Aorta (tissue), 5 donors: ENCODE measurements at regions not wholly inside any gene's neighbourhood (a gene's known extent, or its start where the extent isn't known, plus 50 kb on each side); places are given as distances from the start of the nearest gene placed in this dataset.

Experiments used
- ATAC-seq: fragments of 200-7000 bp; cut with Tn5 transposase; one replicate; pipeline ENCODE4 v1.9.1; 2022; ENCODE audit warnings: moderate library complexity; ENCODE audit not compliant: low FRiP score
- DNase-seq, 2 donors: peaks; one replicate each; pipeline ENCODE4 v3.0.0-alpha.2; 2020
- H3K27ac ChIP-seq, 2 donors: one replicate each; pipeline ENCODE4 v1.5.1; 2013; ENCODE audit warnings: low read length in 2 of 2, mild to moderate bottlenecking in 2 of 2, moderate library complexity in 2 of 2, control low read depth in 1 of 2, inconsistent platforms in 1 of 2, low read depth in 1 of 2
- H3K27me3 ChIP-seq, 2 donors: one replicate each; pipeline ENCODE4 v1.6.1; 2013; ENCODE audit warnings: control low read depth in 1 of 2, low read length in 1 of 2, mild to moderate bottlenecking in 1 of 2, moderate library complexity in 1 of 2; ENCODE audit not compliant: insufficient read depth in 2 of 2, control insufficient read depth in 1 of 2
- H3K36me3 ChIP-seq, 2 donors: one replicate each; pipeline ENCODE4 v1.6.1; 2013; ENCODE audit warnings: control low read depth in 1 of 2, low read length in 1 of 2, mild to moderate bottlenecking in 1 of 2; ENCODE audit not compliant: insufficient read depth in 2 of 2, control insufficient read depth in 1 of 2
- H3K4me1 ChIP-seq, 2 donors: one replicate each; pipeline ENCODE4 v1.6.1; 2013; ENCODE audit warnings: low read length in 2 of 2, control low read depth in 1 of 2, mild to moderate bottlenecking in 1 of 2, moderate library complexity in 1 of 2; ENCODE audit not compliant: insufficient read depth in 2 of 2, control insufficient read depth in 1 of 2
- H3K4me3 ChIP-seq, 2 donors: one replicate each; pipeline ENCODE4 v1.5.1; 2013; ENCODE audit warnings: low read length in 2 of 2, control low read depth in 1 of 2, mild to moderate bottlenecking in 1 of 2
- H3K9me3 ChIP-seq: one replicate; pipeline ENCODE4 v1.6.1; 2013; ENCODE audit warnings: mild to moderate bottlenecking, low read length; ENCODE audit not compliant: control insufficient read depth
- WGBS, 2 donors: extraction: QIAGEN DNeasy Blood & Tissue Kit; methylation state at CpG; one replicate each; pipeline ENCODE4 v1.1.7; 2013; 5-methylcytosine and 5-hydroxymethylcytosine counted together
- intact Hi-C, 2 donors: fragments of 100-400 bp; cut with DNase I; formaldehyde crosslinking; loops; one replicate each; pipeline versions ENCODE4 v1.14.2 to v1.15.0; 2022
- donor health status: healthy with polysubstance abuse.
- donor health status: Bipolar disorder and iron deficiency.
- donor health status: DM: no; HTN: no; CAD: no.
- donor health status: DM: no; HTN: no; CAD: no.
- donor health status: DM: yes; HTN: yes; CAD: no.

GRCh38 chr3:56969851-56970250, 90.6 kb upstream of the SPATA12 start:
- 83 to 86% methylated on average over 1 of the region's 1 CpG for WGBS, 2 donors
- intact Hi-C loops = no loop called here

GRCh38 chr3:56966509-56966908, 94.0 kb upstream of the SPATA12 start:
- no peak overlapping the region for H3K27ac ChIP-seq
- ATAC-seq (no peak), DNase-seq (no peak)
- H3K4me1 ChIP-seq = no peaks in the 10 kb centered on the region
- H3K36me3 ChIP-seq = no peaks in the 10 kb centered on the region
- no peak overlapping the region for H3K4me3 ChIP-seq
- intact Hi-C loops = no loop called here
- H3K27me3 ChIP-seq = no peaks in the 10 kb centered on the region
- peaks cover 1% of the 10 kb centered on the region for H3K9me3 ChIP-seq

More at GRCh38 chr3:56969851-56970250, 90.6 kb upstream of the SPATA12 start:
- no peak for ATAC-seq
- Histone ChIP-seq H3K4me1 (no peaks in the 10 kb centered on the region), H3K36me3 (no peaks in the 10 kb centered on the region), H3K9me3 (peaks cover 1% of the 10 kb centered on the region), H3K27ac (no peak overlapping the region), H3K4me3 (no peak overlapping the region), H3K27me3 (no peaks in the 10 kb centered on the region)
- DNase-seq = no peak

GRCh38 chr3:56966104-56966503, 94.4 kb upstream of the SPATA12 start:
- peaks cover 1% of the 10 kb centered on the region for H3K9me3 ChIP-seq
- no peak for ATAC-seq
- H3K4me3 ChIP-seq = no peak overlapping the region
- H3K36me3 ChIP-seq = no peaks in the 10 kb centered on the region
- no peak for DNase-seq
- no peak overlapping the region for H3K27ac ChIP-seq
- WGBS, 2 donors = 95 to 99% methylated on average over 1 of the region's 1 CpG
- intact Hi-C loops = no loop called here
- no peaks in the 10 kb centered on the region for H3K27me3 ChIP-seq
- H3K4me1 ChIP-seq = no peaks in the 10 kb centered on the region

GRCh38 chr3:56962922-56963321, 97.5 kb upstream of the SPATA12 start:
- 94 to 95% methylated on average over 2 of the region's 2 CpGs for WGBS, 2 donors
- Histone ChIP-seq H3K4me3 (no peak overlapping the region), H3K27ac (no peak overlapping the region), H3K36me3 (no peaks in the 10 kb centered on the region), H3K4me1 (no peaks in the 10 kb centered on the region), H3K9me3 (peaks cover 1% of the 10 kb centered on the region), H3K27me3 (no peaks in the 10 kb centered on the region)
- ATAC-seq = no peak
- intact Hi-C loops = no loop called here
- no peak for DNase-seq

GRCh38 chr3:56962206-56962605, 98.3 kb upstream of the SPATA12 start:
- intact Hi-C loops = no loop called here
- Histone ChIP-seq H3K27me3 (no peaks in the 10 kb centered on the region), H3K27ac (no peak overlapping the region), H3K36me3 (no peaks in the 10 kb centered on the region), H3K9me3 (peaks cover 1% of the 10 kb centered on the region), H3K4me1 (no peaks in the 10 kb centered on the region), H3K4me3 (no peak overlapping the region)
- 88 to 89% methylated on average over 3 of the region's 3 CpGs for WGBS, 2 donors
- no peak for DNase-seq
- ATAC-seq = no peak

- H3K4me1 ChIP-seq = no peaks in the 10 kb centered on the region
- H3K27me3 ChIP-seq = no peaks in the 10 kb centered on the region
- no peak overlapping the region for H3K27ac ChIP-seq
- H3K9me3 ChIP-seq = peaks cover 1% of the 10 kb centered on the region
- intact Hi-C loops = no loop called here
- ATAC-seq (no peak), DNase-seq (no peak)
- WGBS, 2 donors = 66 to 74% methylated on average over 6 of the region's 6 CpGs
- H3K4me3 ChIP-seq = no peak overlapping the region
- H3K36me3 ChIP-seq = no peaks in the 10 kb centered on the region
Measured at GRCh38 chr3:56960234-56960917, 100.1 kb upstream of the SPATA12 start.

GRCh38 chr3:56958879-56959278, 101.6 kb upstream of the SPATA12 start:
- Histone ChIP-seq H3K27me3 (no peaks in the 10 kb centered on the region), H3K4me3 (no peak overlapping the region), H3K36me3 (no peaks in the 10 kb centered on the region), H3K9me3 (no peaks in the 10 kb centered on the region), H3K4me1 (no peaks in the 10 kb centered on the region), H3K27ac (no peak overlapping the region)
- ATAC-seq (no peak), DNase-seq (no peak)
- intact Hi-C loops = no loop called here
- 91 to 97% methylated on average over 2 of the region's 2 CpGs for WGBS, 2 donors

GRCh38 chr3:56957522-56957921, 102.9 kb upstream of the SPATA12 start:
- no peak for ATAC-seq
- DNase-seq = no peak
- intact Hi-C loops = no loop called here
- H3K9me3 ChIP-seq = no peaks in the 10 kb centered on the region
- H3K27ac ChIP-seq = no peak overlapping the region
- no peaks in the 10 kb centered on the region for H3K27me3 ChIP-seq
- no peak overlapping the region for H3K4me3 ChIP-seq
- H3K4me1 ChIP-seq = no peaks in the 10 kb centered on the region
- H3K36me3 ChIP-seq = no peaks in the 10 kb centered on the region
- WGBS, 2 donors = 98 to 100% methylated on average over 2 of the region's 2 CpGs

GRCh38 chr3:56956906-56957305, 103.6 kb upstream of the SPATA12 start:
- WGBS, 2 donors = 97 to 98% methylated on average over 3 of the region's 3 CpGs
- Histone ChIP-seq H3K4me3 (no peak overlapping the region), H3K27ac (no peak overlapping the region), H3K9me3 (no peaks in the 10 kb centered on the region), H3K4me1 (no peaks in the 10 kb centered on the region), H3K27me3 (no peaks in the 10 kb centered on the region), H3K36me3 (no peaks in the 10 kb centered on the region)
- ATAC-seq (no peak), DNase-seq (no peak)
- intact Hi-C loops = no loop called here
